Effector memory CD8-positive, alpha-beta T cell (primary cell): ENCODE measurements at regions not wholly inside any gene's neighbourhood (a gene's known extent, or its start where the extent isn't known, plus 50 kb on each side); places are given as distances from the start of the nearest gene placed in this dataset.

Experiments used
- ATAC-seq: fragments of 150-1000 bp; cut with Tn5 transposase; replicated peaks from 2 replicates; pipeline ENCODE4 v1.10.0; 2021; ENCODE audit warnings: mild to moderate bottlenecking, moderate library complexity
- DNase-seq, 3 experiments: peaks; one replicate each; pipeline ENCODE4 v3.0.0; 2021
- H3K27ac Mint-ChIP-seq, 2 donors: one replicate each; pipeline ENCODE4 v1.8.0; 2022; ENCODE audit warnings: mild to moderate bottlenecking in 2 of 2, mixed read lengths in 2 of 2, moderate library complexity in 2 of 2
- H3K27me3 Mint-ChIP-seq, 2 donors: one replicate each; pipeline ENCODE4 v1.8.0; 2022; ENCODE audit warnings: mixed read lengths in 2 of 2
- H3K36me3 Mint-ChIP-seq: one replicate; pipeline ENCODE4 v1.8.0; 2022; ENCODE audit warnings: mild to moderate bottlenecking, moderate library complexity, mixed read lengths; ENCODE audit not compliant: insufficient read depth
- H3K4me1 Mint-ChIP-seq, 2 donors: one replicate each; pipeline ENCODE4 v1.8.0; 2022; ENCODE audit warnings: low read depth in 2 of 2, mixed read lengths in 2 of 2
- H3K4me3 Mint-ChIP-seq, 2 donors: one replicate each; pipeline ENCODE4 v1.8.0; 2022; ENCODE audit warnings: mild to moderate bottlenecking in 2 of 2, mixed read lengths in 2 of 2, moderate library complexity in 2 of 2
- H3K9me3 Mint-ChIP-seq, 2 donors: one replicate each; pipeline ENCODE4 v1.8.0; 2022; ENCODE audit warnings: mixed read lengths in 2 of 2

- Mint-ChIP-seq H3K27ac (no peak overlapping the region), H3K9me3 (peaks cover 9 to 23% of the 10 kb centered on the region in 2 donors), H3K4me3 (no peak overlapping the region), H3K36me3 (no peaks in the 10 kb centered on the region), H3K4me1 (no peaks in the 10 kb centered on the region), H3K27me3 (no peaks in the 10 kb centered on the region)
- no peak for DNase-seq
- ATAC-seq: no peak
These were observed 1090.4 kb upstream of the CDH6 start for GRCh38 chr5:30103052-30103451.

- DNase-seq: no peak
- no peaks in the 10 kb centered on the region for H3K27me3 Mint-ChIP-seq
- no peak for ATAC-seq
- H3K36me3 Mint-ChIP-seq: no peaks in the 10 kb centered on the region
- no peak overlapping the region for H3K27ac Mint-ChIP-seq
- H3K9me3 Mint-ChIP-seq: peaks cover 10 to 23% of the 10 kb centered on the region in 2 donors
- H3K4me1 Mint-ChIP-seq: no peaks in the 10 kb centered on the region
- no peak overlapping the region for H3K4me3 Mint-ChIP-seq
These were observed 1091.3 kb upstream of the CDH6 start for GRCh38 chr5:30102185-30102584.

- Mint-ChIP-seq H3K4me3 (no peak overlapping the region), H3K27ac (no peak overlapping the region), H3K9me3 (peaks cover 8 to 11% of the 10 kb centered on the region in 2 donors), H3K4me1 (no peaks in the 10 kb centered on the region), H3K36me3 (no peaks in the 10 kb centered on the region), H3K27me3 (no peaks in the 10 kb centered on the region)
- ATAC-seq (no peak), DNase-seq (no peak)
These were observed 1092.6 kb upstream of the CDH6 start for GRCh38 chr5:30100929-30101328.

GRCh38 chr5:30100148-30100713, 1093.3 kb upstream of the CDH6 start:
- ATAC-seq (no peak), DNase-seq (no peak)
- Mint-ChIP-seq H3K9me3 (peaks cover 8% of the 10 kb centered on the region in 2 donors), H3K4me3 (no peak overlapping the region), H3K27ac (no peak overlapping the region), H3K27me3 (no peaks in the 10 kb centered on the region), H3K36me3 (no peaks in the 10 kb centered on the region), H3K4me1 (no peaks in the 10 kb centered on the region)

- no peak overlapping the region for H3K4me3 Mint-ChIP-seq
- peaks cover 8% of the 10 kb centered on the region in 2 donors for H3K9me3 Mint-ChIP-seq
- no peaks in the 10 kb centered on the region for H3K27me3 Mint-ChIP-seq
- no peaks in the 10 kb centered on the region for H3K36me3 Mint-ChIP-seq
- ATAC-seq (no peak), DNase-seq (no peak)
- H3K4me1 Mint-ChIP-seq: no peaks in the 10 kb centered on the region
- H3K27ac Mint-ChIP-seq: no peak overlapping the region
These were observed 1093.9 kb upstream of the CDH6 start for GRCh38 chr5:30099634-30100033.

GRCh38 chr5:30098940-30099339, 1094.5 kb upstream of the CDH6 start:
- DNase-seq (no peak), ATAC-seq (no peak)
- no peak overlapping the region for H3K4me3 Mint-ChIP-seq
- peaks cover 8% of the 10 kb centered on the region in 2 donors for H3K9me3 Mint-ChIP-seq
- H3K27ac Mint-ChIP-seq: no peak overlapping the region
- H3K36me3 Mint-ChIP-seq: no peaks in the 10 kb centered on the region
- no peaks in the 10 kb centered on the region for H3K4me1 Mint-ChIP-seq
- H3K27me3 Mint-ChIP-seq: no peaks in the 10 kb centered on the region

GRCh38 chr5:30092548-30092947, 1100.9 kb upstream of the CDH6 start:
- peaks cover 3% of the 10 kb centered on the region in 2 donors for H3K9me3 Mint-ChIP-seq
- DNase-seq (no peak), ATAC-seq (no peak)
- no peaks in the 10 kb centered on the region for H3K4me1 Mint-ChIP-seq
- no peaks in the 10 kb centered on the region for H3K36me3 Mint-ChIP-seq
- H3K27ac Mint-ChIP-seq: no peak overlapping the region
- H3K27me3 Mint-ChIP-seq: no peaks in the 10 kb centered on the region
- H3K4me3 Mint-ChIP-seq: no peak overlapping the region

GRCh38 chr5:30069441-30070263, 1123.8 kb upstream of the CDH6 start:
- H3K4me3 Mint-ChIP-seq: no peak overlapping the region

GRCh38 chr5:30063503-30063902, 1130.0 kb upstream of the CDH6 start:
- Mint-ChIP-seq H3K9me3 (no peaks in the 10 kb centered on the region), H3K27ac (no peak overlapping the region), H3K4me1 (no peaks in the 10 kb centered on the region), H3K4me3 (no peak overlapping the region), H3K36me3 (no peaks in the 10 kb centered on the region), H3K27me3 (no peaks in the 10 kb centered on the region)
- DNase-seq: no peak
- no peak for ATAC-seq

More at GRCh38 chr5:30069441-30070263, 1123.8 kb upstream of the CDH6 start:
- no peak for ATAC-seq
- DNase-seq: no peak
- Mint-ChIP-seq H3K27me3 (no peaks in the 10 kb centered on the region), H3K27ac (no peak overlapping the region), H3K4me1 (no peaks in the 10 kb centered on the region), H3K36me3 (no peaks in the 10 kb centered on the region), H3K9me3 (peaks cover 5 to 25% of the 10 kb centered on the region in 2 donors)

- Mint-ChIP-seq H3K27me3 (no peaks in the 10 kb centered on the region), H3K4me1 (no peaks in the 10 kb centered on the region), H3K27ac (no peak overlapping the region), H3K4me3 (no peak overlapping the region), H3K9me3 (peaks cover 8% of the 10 kb centered on the region in 2 donors), H3K36me3 (no peaks in the 10 kb centered on the region)
- ATAC-seq (no peak), DNase-seq (no peak)
These were observed 1141.5 kb upstream of the CDH6 start for GRCh38 chr5:30051976-30052375.

- Mint-ChIP-seq H3K9me3 (peaks cover 7 to 9% of the 10 kb centered on the region in 2 donors), H3K27ac (no peak overlapping the region), H3K36me3 (no peaks in the 10 kb centered on the region), H3K4me1 (no peaks in the 10 kb centered on the region), H3K27me3 (no peaks in the 10 kb centered on the region), H3K4me3 (no peak overlapping the region)
- no peak for DNase-seq
- no peak for ATAC-seq
These were observed 1143.2 kb upstream of the CDH6 start for GRCh38 chr5:30050056-30050815.

GRCh38 chr5:30042677-30043076, 1150.8 kb upstream of the CDH6 start:
- no peaks in the 10 kb centered on the region for H3K4me1 Mint-ChIP-seq
- H3K36me3 Mint-ChIP-seq: no peaks in the 10 kb centered on the region
- ATAC-seq (no peak), DNase-seq (no peak)
- H3K9me3 Mint-ChIP-seq: peaks cover 9 to 14% of the 10 kb centered on the region in 2 donors
- no peak overlapping the region for H3K27ac Mint-ChIP-seq
- H3K27me3 Mint-ChIP-seq: no peaks in the 10 kb centered on the region
- H3K4me3 Mint-ChIP-seq: no peak overlapping the region

GRCh38 chr5:30041831-30042385, 1151.6 kb upstream of the CDH6 start:
- Mint-ChIP-seq H3K9me3 (peaks cover 1 to 10% of the 10 kb centered on the region in 2 donors), H3K4me3 (no peak overlapping the region), H3K27me3 (no peaks in the 10 kb centered on the region), H3K36me3 (no peaks in the 10 kb centered on the region), H3K27ac (no peak overlapping the region), H3K4me1 (no peaks in the 10 kb centered on the region)
- no peak for ATAC-seq
- no peak for DNase-seq
